Activated naive CD4-positive, alpha-beta T cell treated with anti-CD3 and anti-CD28 coated beads for 36 hours (primary cell): ENCODE measurements at regions not wholly inside any gene's neighbourhood (a gene's known extent, or its start where the extent isn't known, plus 50 kb on each side); places are given as distances from the start of the nearest gene placed in this dataset.

ENCODE experiments used
- CTCF ChIA-PET: fragments of 350-600 bp; sonication (Branson Sonifier 250); formaldehyde crosslinking; loops from one replicate; lab custom pipeline; 2021; ENCODE audit warnings: antibody characterized with exemption; lab: Charles Lee
- DNase-seq: peaks from one replicate; pipeline ENCODE4 v3.0.0-alpha.2; 2020
- H3K27ac Mint-ChIP-seq: one replicate; pipeline ENCODE4 v1.8.0; 2021; ENCODE audit warnings: mild to moderate bottlenecking, mixed read lengths
- H3K27me3 Mint-ChIP-seq: one replicate; pipeline ENCODE4 v1.8.0; 2021; ENCODE audit warnings: low read depth, mixed read lengths
- H3K36me3 Mint-ChIP-seq: one replicate; pipeline ENCODE4 v1.8.0; 2021; ENCODE audit warnings: low read depth, mixed read lengths
- H3K4me1 Mint-ChIP-seq: one replicate; pipeline ENCODE4 v1.8.0; 2021; ENCODE audit warnings: low read depth, mixed read lengths
- H3K4me3 Mint-ChIP-seq: one replicate; pipeline ENCODE4 v1.8.0; 2021; ENCODE audit warnings: mild to moderate bottlenecking, moderate library complexity, mixed read lengths
- H3K9me3 Mint-ChIP-seq: one replicate; pipeline ENCODE4 v1.8.0; 2021; ENCODE audit warnings: mixed read lengths
- intact Hi-C: fragments of 100-400 bp; cut with micrococcal nuclease; formaldehyde crosslinking; loops from one replicate; pipeline ENCODE4 v1.15.1; 2023

- Mint-ChIP-seq H3K4me1 (no peaks in the 10 kb centered on the region), H3K4me3 (no peak overlapping the region), H3K9me3 (peaks cover 18% of the 10 kb centered on the region), H3K27me3 (peaks cover 11% of the 10 kb centered on the region), H3K36me3 (no peaks in the 10 kb centered on the region), H3K27ac (no peak overlapping the region)
- DNase-seq = no peak
- intact Hi-C loops = no loop called here
- CTCF ChIA-PET = no interaction called here
These were observed 218.0 kb upstream of the AGA start for GRCh38 chr4:177660223-177660622.

GRCh38 chr4:177667687-177668086, 225.4 kb upstream of the AGA start:
- CTCF ChIA-PET = no interaction called here
- Mint-ChIP-seq H3K4me3 (no peak overlapping the region), H3K27ac (no peak overlapping the region), H3K4me1 (no peaks in the 10 kb centered on the region), H3K27me3 (peaks cover 2% of the 10 kb centered on the region), H3K9me3 (peaks cover 2% of the 10 kb centered on the region), H3K36me3 (no peaks in the 10 kb centered on the region)
- no peak for DNase-seq
- intact Hi-C loops = no loop called here

GRCh38 chr4:177671387-177671786, 229.2 kb upstream of the AGA start:
- no peak overlapping the region for H3K4me3 Mint-ChIP-seq
- H3K4me1 Mint-ChIP-seq = no peaks in the 10 kb centered on the region
- no peak overlapping the region for H3K27ac Mint-ChIP-seq
- CTCF ChIA-PET = no interaction called here
- H3K36me3 Mint-ChIP-seq = no peaks in the 10 kb centered on the region
- H3K27me3 Mint-ChIP-seq = no peaks in the 10 kb centered on the region
- H3K9me3 Mint-ChIP-seq = no peaks in the 10 kb centered on the region
- intact Hi-C loops = no loop called here
- no peak for DNase-seq

DNA sequence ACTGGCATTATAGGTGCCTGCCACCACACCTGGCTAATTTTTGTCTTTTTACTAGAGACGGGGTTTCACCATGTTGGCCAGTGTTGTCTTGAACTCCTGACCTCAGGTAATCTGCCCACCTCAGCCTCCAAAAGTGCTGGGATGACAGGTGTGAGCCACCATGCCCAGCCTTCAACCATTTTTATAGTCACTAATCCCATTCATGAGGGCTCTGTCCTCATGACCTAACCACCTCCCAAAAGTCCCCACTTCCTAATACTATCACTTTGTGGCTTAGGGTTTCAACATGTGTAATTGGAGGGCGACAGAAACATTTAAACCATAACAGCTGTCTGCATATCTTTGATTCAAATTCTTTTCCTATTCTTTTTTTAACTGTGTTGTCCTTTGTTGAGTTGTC, 229.6 kb upstream of the AGA start:
- CTCF ChIA-PET = no interaction called here
- no peak for DNase-seq
- no peaks in the 10 kb centered on the region for H3K36me3 Mint-ChIP-seq
- no peak overlapping the region for H3K4me3 Mint-ChIP-seq
- H3K4me1 Mint-ChIP-seq = no peaks in the 10 kb centered on the region
- H3K9me3 Mint-ChIP-seq = no peaks in the 10 kb centered on the region
- H3K27me3 Mint-ChIP-seq = no peaks in the 10 kb centered on the region
- intact Hi-C loops = no loop called here
- no peak overlapping the region for H3K27ac Mint-ChIP-seq

- Mint-ChIP-seq H3K27me3 (no peaks in the 10 kb centered on the region), H3K36me3 (no peaks in the 10 kb centered on the region), H3K4me1 (no peaks in the 10 kb centered on the region), H3K27ac (no peak overlapping the region), H3K4me3 (no peak overlapping the region), H3K9me3 (no peaks in the 10 kb centered on the region)
- DNase-seq = no peak
- intact Hi-C loops = no loop called here
- CTCF ChIA-PET = no interaction called here
These were observed 231.8 kb upstream of the AGA start for GRCh38 chr4:177673985-177674489.

DNA sequence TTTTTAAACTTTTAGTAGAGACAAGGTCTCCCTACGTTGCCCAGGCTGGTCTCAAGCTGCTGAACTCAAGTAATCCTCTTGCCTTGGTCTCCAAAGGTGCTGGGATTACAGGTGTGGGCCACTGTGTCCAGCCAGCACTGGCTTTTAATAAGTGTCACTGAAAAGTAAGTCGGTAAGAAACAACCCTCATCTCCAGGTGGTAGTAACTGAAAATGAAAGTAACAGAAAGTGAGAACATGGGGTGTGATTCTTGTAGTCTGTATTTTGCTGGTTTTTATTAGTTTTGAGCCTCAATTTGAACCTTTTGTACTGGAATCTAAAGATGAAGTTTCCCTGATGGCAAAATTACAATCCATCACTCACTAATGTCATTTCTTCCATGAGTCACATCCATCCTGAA, 238.1 kb upstream of the AGA start:
- H3K27me3 Mint-ChIP-seq = no peaks in the 10 kb centered on the region
- H3K9me3 Mint-ChIP-seq = no peaks in the 10 kb centered on the region
- intact Hi-C loops = no loop called here
- no peaks in the 10 kb centered on the region for H3K36me3 Mint-ChIP-seq
- no peaks in the 10 kb centered on the region for H3K4me1 Mint-ChIP-seq
- no peak overlapping the region for H3K27ac Mint-ChIP-seq
- no peak for DNase-seq
- CTCF ChIA-PET = no interaction called here
- H3K4me3 Mint-ChIP-seq = no peak overlapping the region

- no peak overlapping the region for H3K4me3 Mint-ChIP-seq
- no peak for DNase-seq
- CTCF ChIA-PET = no interaction called here
- H3K4me1 Mint-ChIP-seq = no peaks in the 10 kb centered on the region
- no peaks in the 10 kb centered on the region for H3K9me3 Mint-ChIP-seq
- H3K27me3 Mint-ChIP-seq = no peaks in the 10 kb centered on the region
- intact Hi-C loops = no loop called here
- H3K27ac Mint-ChIP-seq = no peak overlapping the region
- H3K36me3 Mint-ChIP-seq = no peaks in the 10 kb centered on the region
These were observed 239.7 kb upstream of the AGA start for GRCh38 chr4:177681902-177682301.

- intact Hi-C loops = no loop called here
- CTCF ChIA-PET = no interaction called here
- DNase-seq = no peak
- Mint-ChIP-seq H3K27ac (no peak overlapping the region), H3K36me3 (no peaks in the 10 kb centered on the region), H3K27me3 (peaks cover 5% of the 10 kb centered on the region), H3K4me3 (no peak overlapping the region), H3K9me3 (no peaks in the 10 kb centered on the region), H3K4me1 (no peaks in the 10 kb centered on the region)
These were observed 244.9 kb upstream of the AGA start for GRCh38 chr4:177687117-177687516.

- Mint-ChIP-seq H3K4me3 (no peak overlapping the region), H3K36me3 (no peaks in the 10 kb centered on the region), H3K27ac (no peak overlapping the region), H3K4me1 (no peaks in the 10 kb centered on the region), H3K27me3 (peaks cover 5% of the 10 kb centered on the region), H3K9me3 (no peaks in the 10 kb centered on the region)
- DNase-seq = no peak
- CTCF ChIA-PET = no interaction called here
- intact Hi-C loops = no loop called here
These were observed 250.7 kb upstream of the AGA start for GRCh38 chr4:177692907-177693306.

- intact Hi-C loops = no loop called here
- no peaks in the 10 kb centered on the region for H3K27me3 Mint-ChIP-seq
- no peak overlapping the region for H3K4me3 Mint-ChIP-seq
- no peak overlapping the region for H3K27ac Mint-ChIP-seq
- no peak for DNase-seq
- CTCF ChIA-PET = no interaction called here
- H3K4me1 Mint-ChIP-seq = no peaks in the 10 kb centered on the region
- no peaks in the 10 kb centered on the region for H3K36me3 Mint-ChIP-seq
- H3K9me3 Mint-ChIP-seq = peaks cover under 1% of the 10 kb centered on the region
These were observed 254.3 kb upstream of the AGA start for GRCh38 chr4:177696438-177696966.

DNA sequence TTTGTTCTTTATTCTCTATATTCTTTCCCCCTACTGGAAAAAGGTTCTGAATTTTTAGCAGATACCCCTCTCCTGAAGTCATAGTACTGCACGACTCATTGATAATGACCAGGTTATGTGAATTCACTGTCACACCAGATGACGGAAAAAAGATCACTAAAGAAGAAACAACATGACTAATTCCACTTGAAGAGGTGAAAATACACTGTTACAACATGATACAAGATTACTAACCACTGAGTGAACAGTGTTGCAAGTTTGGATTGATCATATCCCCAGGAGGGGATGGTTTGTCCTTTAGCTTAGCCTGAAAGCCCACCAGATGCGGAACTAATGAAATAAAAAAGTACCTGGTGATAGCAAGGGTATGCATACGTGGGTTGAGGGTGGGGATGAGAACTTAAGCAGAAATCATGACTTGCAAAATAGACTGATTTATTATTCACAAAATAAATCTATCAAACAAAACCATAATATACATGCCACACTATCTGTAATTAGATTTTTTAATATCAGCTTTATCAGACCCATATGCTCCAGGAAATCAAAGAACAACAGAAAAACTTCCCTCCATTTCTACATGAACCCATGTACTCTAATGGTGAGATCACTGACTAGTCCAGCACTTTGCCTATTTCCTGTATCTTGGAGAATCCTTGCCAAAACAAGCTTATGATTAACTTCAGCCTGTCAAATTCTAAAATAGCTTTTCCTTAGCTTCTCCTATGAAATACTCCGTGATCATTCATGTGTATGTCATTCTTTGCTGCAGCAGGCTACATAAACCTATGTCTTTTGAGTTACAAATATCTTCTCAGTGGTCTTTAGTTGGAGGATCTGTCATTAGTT, 257.4 kb upstream of the AGA start:
- Mint-ChIP-seq H3K4me3 (no peak overlapping the region), H3K36me3 (no peaks in the 10 kb centered on the region), H3K27me3 (peaks cover 2% of the 10 kb centered on the region), H3K4me1 (no peaks in the 10 kb centered on the region), H3K27ac (no peak overlapping the region), H3K9me3 (peaks cover 2% of the 10 kb centered on the region)
- intact Hi-C loops = no loop called here
- no peak for DNase-seq
- CTCF ChIA-PET = no interaction called here

DNA sequence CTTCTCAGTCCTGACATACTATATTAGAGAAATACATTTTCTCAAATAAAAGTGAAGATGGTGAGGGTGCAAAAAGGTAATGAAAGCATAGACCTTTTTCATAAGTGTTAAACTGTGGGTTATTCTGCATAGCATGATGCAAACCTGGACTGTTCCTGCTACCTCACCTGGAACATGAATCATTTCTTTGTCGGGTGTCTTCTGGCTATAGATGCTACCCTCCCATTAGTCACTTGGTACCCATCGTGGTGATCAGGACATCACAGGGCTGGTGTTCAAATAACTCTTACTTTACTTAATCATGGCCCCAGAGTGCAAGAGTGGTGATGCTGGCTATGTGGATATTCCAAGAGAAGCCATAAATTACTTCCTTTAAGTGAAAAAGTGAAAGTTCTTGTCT, 264.7 kb upstream of the AGA start:
- Mint-ChIP-seq H3K4me1 (no peaks in the 10 kb centered on the region), H3K9me3 (no peaks in the 10 kb centered on the region), H3K27me3 (peaks cover 2% of the 10 kb centered on the region), H3K4me3 (no peak overlapping the region), H3K27ac (no peak overlapping the region), H3K36me3 (no peaks in the 10 kb centered on the region)
- intact Hi-C loops = no loop called here
- CTCF ChIA-PET = interaction anchor here (1.0 kb wide), 1 partner anchor 158 kb away, joined by 3 read pairs; no protein-coding TSS in a partner anchor
- DNase-seq = no peak

DNA sequence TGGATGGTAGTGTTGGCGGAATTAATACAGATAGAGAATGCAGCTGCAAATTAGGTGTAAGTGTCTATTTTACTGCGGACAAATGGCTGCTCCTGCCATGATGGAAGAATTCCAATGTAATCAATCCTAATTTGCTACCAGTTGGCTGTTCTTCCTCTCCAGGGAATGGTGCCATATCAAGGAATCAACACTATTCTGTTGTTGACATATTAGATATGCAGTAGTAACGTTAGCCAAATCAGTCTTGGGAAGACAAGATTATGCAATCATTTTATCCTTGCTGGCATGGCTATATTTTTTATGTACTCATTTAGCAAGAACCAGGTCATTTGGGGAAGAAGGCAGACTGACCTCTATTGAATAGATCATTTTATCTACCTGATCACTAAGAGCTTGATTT, 271.2 kb upstream of the AGA start:
- intact Hi-C loops = no loop called here
- CTCF ChIA-PET = no interaction called here
- Mint-ChIP-seq H3K9me3 (no peaks in the 10 kb centered on the region), H3K27ac (no peak overlapping the region), H3K4me3 (no peak overlapping the region), H3K36me3 (no peaks in the 10 kb centered on the region), H3K4me1 (no peaks in the 10 kb centered on the region), H3K27me3 (no peaks in the 10 kb centered on the region)
- DNase-seq = no peak
